ENCODE measurements at regions not wholly inside any gene's neighbourhood (a gene's known extent, or its start where the extent isn't known, plus 50 kb on each side); places are given as distances from the start of the nearest gene placed in this dataset.
A peak's percentile ranks its signal among the peaks of the same experiment; 100 is the strongest.

- intact Hi-C loops (cut with micrococcal nuclease; ENCODE audit: unreplicated experiment) = no loop called here
- Histone ChIP-seq H3K79me2 (ENCODE audit: insufficient read depth, low read depth, low read length) (no peaks in the 10 kb centered on the region), H3K4me1 (ENCODE audit: insufficient read depth, low read length, poor library complexity, severe bottlenecking) (no peaks in the 10 kb centered on the region), H3K27ac (ENCODE audit: low read depth, low read length, poor library complexity, severe bottlenecking) (no peak overlapping the region), H3K9me2 (ENCODE audit: insufficient read depth, low read length) (no peaks in the 10 kb centered on the region), H3K4me3 (ENCODE audit: low read depth, low read length, poor library complexity, severe bottlenecking) (no peak overlapping the region), H3K36me3 (ENCODE audit: insufficient read depth, low read length) (no peaks in the 10 kb centered on the region), H3K9me3 (ENCODE audit: low read length) (no peaks in the 10 kb centered on the region), H3K4me2 (ENCODE audit: low read length) (no peak overlapping the region), H2AFZ (ENCODE audit: low read length) (no peak overlapping the region), H4K20me1 (ENCODE audit: insufficient read depth, low read length) (no peaks in the 10 kb centered on the region; the same call in 1 of the 2 replicates)
- CTCF ChIA-PET (ENCODE audit: unreplicated experiment) = no interaction called here
- POLR2A ChIA-PET = interaction anchor here (0.6 kb wide), 2 partner anchors 503 to 1578 kb away, joined by 3 to 4 read pairs; no protein-coding TSS in a partner anchor
- no peak for DNase-seq (ENCODE audit: low spot score)
- no TSS peak for BruUV-seq (replicated peaks)
- TF ChIP-seq EZH2phosphoT487 (IDR thresholded peaks at IDR 0.05; ENCODE audit: borderline replicate concordance, low read depth, low read length) = no peak
- no peak for TF ChIP-seq CTCF (conservative IDR thresholded peaks at IDR 0.05; ENCODE audit: low read length)
These were observed 444.1 kb upstream of the PSMD7 start for GRCh38 chr16:73852561-73852960.

GRCh38 chr16:73848993-73849392, 447.6 kb upstream of the PSMD7 start:
- ChIA-PET POLR2A (no interaction called here), CTCF (ENCODE audit: unreplicated experiment) (no interaction called here)
- H4K20me1 ChIP-seq (ENCODE audit: insufficient read depth, low read length) = no peaks in the 10 kb centered on the region
- DNase-seq (ENCODE audit: low spot score) = no peak
- no peaks in the 10 kb centered on the region for H3K36me3 ChIP-seq (ENCODE audit: insufficient read depth, low read length)
- no peak for TF ChIP-seq CTCF (conservative IDR thresholded peaks at IDR 0.05; ENCODE audit: low read length)
- no peak for TF ChIP-seq EZH2phosphoT487 (IDR thresholded peaks at IDR 0.05; ENCODE audit: borderline replicate concordance, low read depth, low read length)
- no peaks in the 10 kb centered on the region for H3K4me1 ChIP-seq (ENCODE audit: insufficient read depth, low read length, poor library complexity, severe bottlenecking)
- H3K9me3 ChIP-seq (ENCODE audit: low read length) = no peaks in the 10 kb centered on the region
- BruUV-seq (replicated peaks) = no TSS peak
- intact Hi-C loops (cut with micrococcal nuclease; ENCODE audit: unreplicated experiment) = no loop called here
- H3K79me2 ChIP-seq (ENCODE audit: insufficient read depth, low read depth, low read length) = no peaks in the 10 kb centered on the region
- H3K27ac ChIP-seq (ENCODE audit: low read depth, low read length, poor library complexity, severe bottlenecking) = no peak overlapping the region
- H3K4me3 ChIP-seq (ENCODE audit: low read depth, low read length, poor library complexity, severe bottlenecking) = no peak overlapping the region
- H3K9me2 ChIP-seq (ENCODE audit: insufficient read depth, low read length) = no peaks in the 10 kb centered on the region
- no peak overlapping the region for H3K4me2 ChIP-seq (ENCODE audit: low read length)
- H2AFZ ChIP-seq (ENCODE audit: low read length) = no peak overlapping the region

GRCh38 chr16:73847090-73847489, 449.5 kb upstream of the PSMD7 start:
- BruUV-seq (replicated peaks) = no TSS peak
- DNase-seq (ENCODE audit: low spot score) = no peak
- POLR2A ChIA-PET = no interaction called here

More at GRCh38 chr16:73847090-73847489, 449.5 kb upstream of the PSMD7 start:
- no peak for TF ChIP-seq EZH2phosphoT487 (IDR thresholded peaks at IDR 0.05; ENCODE audit: borderline replicate concordance, low read depth, low read length)
- 0 out of 2 replicates have a peak, but pooled peaks have one; percentile 8 for TF ChIP-seq CTCF (conservative IDR thresholded peaks at IDR 0.05; ENCODE audit: low read length)
- Histone ChIP-seq H3K9me3 (ENCODE audit: low read length) (no peaks in the 10 kb centered on the region), H3K79me2 (ENCODE audit: insufficient read depth, low read depth, low read length) (no peaks in the 10 kb centered on the region), H3K27ac (ENCODE audit: low read depth, low read length, poor library complexity, severe bottlenecking) (no peak overlapping the region), H2AFZ (ENCODE audit: low read length) (no peak overlapping the region), H3K4me3 (ENCODE audit: low read depth, low read length, poor library complexity, severe bottlenecking) (no peak overlapping the region), H3K4me1 (ENCODE audit: insufficient read depth, low read length, poor library complexity, severe bottlenecking) (no peaks in the 10 kb centered on the region), H3K36me3 (ENCODE audit: insufficient read depth, low read length) (no peaks in the 10 kb centered on the region), H4K20me1 (ENCODE audit: insufficient read depth, low read length) (no peaks in the 10 kb centered on the region), H3K4me2 (ENCODE audit: low read length) (no peak overlapping the region), H3K9me2 (ENCODE audit: insufficient read depth, low read length) (no peaks in the 10 kb centered on the region)
- intact Hi-C loops (cut with micrococcal nuclease; ENCODE audit: unreplicated experiment) = no loop called here
- CTCF ChIA-PET (ENCODE audit: unreplicated experiment) = no interaction called here

All from OCI-LY7 (cell line).